ENCODE measurements at regions not wholly inside any gene's neighbourhood (a gene's known extent, or its start where the extent isn't known, plus 50 kb on each side); places are given as distances from the start of the nearest gene placed in this dataset.
A peak's percentile ranks its signal among the peaks of the same experiment; 100 is the strongest.

DNA sequence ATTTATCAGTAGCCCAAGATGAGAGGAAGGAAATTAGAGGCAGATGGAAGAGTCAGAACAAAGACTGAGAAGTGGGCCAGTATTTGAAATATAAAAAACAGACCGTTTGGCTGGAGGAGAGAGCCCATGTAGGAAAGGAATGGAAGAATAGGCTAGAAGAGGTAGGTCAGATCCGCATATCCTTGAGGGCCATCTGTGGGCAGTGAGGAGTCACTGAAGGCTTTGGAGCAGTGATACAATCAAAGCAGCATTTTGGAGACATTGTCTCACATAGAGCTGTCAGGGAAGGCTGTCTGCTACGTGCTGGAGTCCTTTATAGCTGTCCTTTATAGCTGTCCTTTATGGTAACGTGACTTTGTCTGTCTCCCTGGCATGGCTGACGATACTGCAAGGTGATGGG is 92.0 kb upstream of the VEPH1 start:
- no peaks in the 10 kb centered on the region for H3K36me3 ChIP-seq (ENCODE audit: control insufficient read depth in 2 of 4, insufficient read depth in 4 of 4, low read length in 3 of 4)
- no peak overlapping the region for H3K14ac ChIP-seq (ENCODE audit: insufficient read length)
- no peaks in the 10 kb centered on the region for H3K27me3 ChIP-seq (replicated peaks in 1 of 4; ENCODE audit: control insufficient read depth in 3 of 4, extremely low read depth in 1 of 4, insufficient read depth in 3 of 4, low read length in 3 of 4)
- H2AFZ ChIP-seq (ENCODE audit: low read length) = no peak overlapping the region
- no peak overlapping the region for H3K4me3 ChIP-seq (ENCODE audit: extremely low read depth in 1 of 4, insufficient read depth in 2 of 4, low read depth in 3 of 4, low read length in 4 of 4)
- H2BK5ac ChIP-seq (ENCODE audit: low read depth, low read length) = 0 out of 2 replicates have a peak overlapping the region, but pooled peaks have one; percentile 16
- H3K56ac ChIP-seq (replicated peaks; ENCODE audit: insufficient read length, low read depth, low read length) = no peak overlapping the region
- CTCF ChIA-PET (ENCODE audit: partially characterized antibody) = interaction anchor here (0.9 to 5.7 kb wide), 5 partner anchors 12 to 131 kb away, joined by 3 to 40 read pairs (median 4); no protein-coding TSS in a partner anchor
- no peak overlapping the region for H2BK15ac ChIP-seq (ENCODE audit: low read length)
- no peak overlapping the region for H3K4ac ChIP-seq (replicated peaks; ENCODE audit: insufficient read length, low read depth, low read length)
- POLR2A ChIA-PET (ENCODE audit: partially characterized antibody) = no interaction called here
- H3K9ac ChIP-seq (replicated peaks in 1 of 4; ENCODE audit: extremely low read depth in 1 of 4, low read depth in 3 of 4, low read length in 3 of 4) = no peak overlapping the region
- H4K91ac ChIP-seq (replicated peaks; ENCODE audit: insufficient read length, low read length) = no peak overlapping the region
- no peak overlapping the region for H4K8ac ChIP-seq (ENCODE audit: extremely low read depth, insufficient read depth, low read length)
- DNase-seq (ENCODE audit: low read depth in 1 of 2, low spot score in 2 of 2) (no peak), FAIRE-seq (no peak)
- H3K79me2 ChIP-seq (ENCODE audit: control insufficient read depth in 1 of 2, insufficient read depth in 2 of 2, low read length in 2 of 2) = no peaks in the 10 kb centered on the region
- no peak overlapping the region for H2BK20ac ChIP-seq (ENCODE audit: low read length)
- H3K79me1 ChIP-seq (ENCODE audit: low read depth, low read length) = no peaks in the 10 kb centered on the region
- H4K20me1 ChIP-seq (replicated peaks in 1 of 2; ENCODE audit: control insufficient read depth in 1 of 2, insufficient read depth in 2 of 2, low read length in 2 of 2) = no peaks in the 10 kb centered on the region
- no peak overlapping the region for H2BK12ac ChIP-seq (ENCODE audit: low read depth, low read length)
- no peak overlapping the region for H4K5ac ChIP-seq (ENCODE audit: insufficient read length, low read depth, low read length)
- no peak overlapping the region for H2AK5ac ChIP-seq (ENCODE audit: low read depth, low read length)
- no peaks in the 10 kb centered on the region for H3K4me1 ChIP-seq (replicated peaks in 1 of 4; ENCODE audit: control insufficient read depth in 3 of 4, insufficient read depth in 4 of 4, low read length in 3 of 4)
- 0 out of 2 replicates have a peak, but pooled peaks cover 3% of the 10 kb centered on the region for H3K23me2 ChIP-seq (ENCODE audit: low read depth, low read length)
- no peak overlapping the region for H3K27ac ChIP-seq (ENCODE audit: low read depth, low read length)
- no peak for TF ChIP-seq SP2 (IDR thresholded peaks at IDR 0.05; ENCODE audit: low read length)
- TF ChIP-seq CBX5 (IDR thresholded peaks at IDR 0.05; ENCODE audit: low read depth, low read length) = no peak
- 0 out of 4 replicates have a peak, but pooled peaks of 1 of the 2 experiments have one; percentile 2 for TF ChIP-seq RAD21 (IDR thresholded peaks at IDR 0.05 in 1 of 2, conservative IDR thresholded peaks at IDR 0.05 in 1 of 2; ENCODE audit: low read depth in 2 of 2, low read length in 2 of 2)
- no peak for TF ChIP-seq SAP30 (IDR thresholded peaks at IDR 0.05; ENCODE audit: insufficient read depth, insufficient replicate concordance, low read length)
- TF ChIP-seq, protein P1, sequence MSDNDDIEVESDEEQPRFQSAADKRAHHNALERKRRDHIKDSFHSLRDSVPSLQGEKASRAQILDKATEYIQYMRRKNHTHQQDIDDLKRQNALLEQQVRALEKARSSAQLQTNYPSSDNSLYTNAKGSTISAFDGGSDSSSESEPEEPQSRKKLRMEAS (IDR thresholded peaks at IDR 0.05) = no peak
- no peak overlapping the region for H3K18ac ChIP-seq (ENCODE audit: extremely low read depth, low read length)
- no peak overlapping the region for H3K4me2 ChIP-seq (ENCODE audit: insufficient read depth in 1 of 2, low read depth in 2 of 2, low read length in 2 of 2)
- WGBS, 2 experiments (ENCODE audit: extremely low coverage in 1 of 2, insufficient coverage in 1 of 2, insufficient read length in 1 of 2, insufficient replicate concordance in 2 of 2, low coverage in 1 of 2, low lambda C conversion rate in 2 of 2, missing lambda C conversion rate in 1 of 2) = 82% methylated on average over 5 of the region's 5 CpGs; no CpG with 5 or more reads in 1 of the 2 experiments
- H2BK120ac ChIP-seq (replicated peaks; ENCODE audit: low read depth, low read length) = no peak overlapping the region
- H3K9me3 ChIP-seq (ENCODE audit: insufficient read depth in 2 of 2, low read depth in 1 of 2, low read length in 1 of 2) = no peaks in the 10 kb centered on the region
- H3K23ac ChIP-seq (ENCODE audit: insufficient read length) = no peak overlapping the region
